CD4-positive, alpha-beta T cell treated with Interleukin-6 for 4 hours (primary cell): ENCODE measurements at regions not wholly inside any gene's neighbourhood (a gene's known extent, or its start where the extent isn't known, plus 50 kb on each side); places are given as distances from the start of the nearest gene placed in this dataset.

Experiments used
- DNase-seq: peaks from one replicate; pipeline ENCODE4 v3.0.0-alpha.2; 2020; ENCODE audit warnings: mixed read lengths

DNA sequence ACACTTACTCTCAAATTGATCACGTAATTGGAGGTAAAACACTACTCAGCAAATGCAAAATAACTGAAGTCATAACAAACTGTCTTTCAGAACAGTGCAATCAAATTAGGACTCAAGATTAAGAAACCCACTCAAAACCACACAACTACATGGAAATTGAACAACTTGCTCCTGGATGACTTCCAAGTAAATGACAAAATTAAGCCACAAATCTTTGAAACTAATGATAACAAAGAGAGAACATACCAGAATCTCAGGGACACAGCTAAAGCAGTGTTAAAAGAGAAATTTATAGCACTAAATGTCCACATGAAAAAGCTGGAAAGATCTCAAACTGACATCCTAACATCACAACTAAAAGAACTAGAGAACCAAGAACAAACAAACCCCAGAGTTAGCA is 540.5 kb upstream of the CDH18 start:
- no peak for DNase-seq

DNA sequence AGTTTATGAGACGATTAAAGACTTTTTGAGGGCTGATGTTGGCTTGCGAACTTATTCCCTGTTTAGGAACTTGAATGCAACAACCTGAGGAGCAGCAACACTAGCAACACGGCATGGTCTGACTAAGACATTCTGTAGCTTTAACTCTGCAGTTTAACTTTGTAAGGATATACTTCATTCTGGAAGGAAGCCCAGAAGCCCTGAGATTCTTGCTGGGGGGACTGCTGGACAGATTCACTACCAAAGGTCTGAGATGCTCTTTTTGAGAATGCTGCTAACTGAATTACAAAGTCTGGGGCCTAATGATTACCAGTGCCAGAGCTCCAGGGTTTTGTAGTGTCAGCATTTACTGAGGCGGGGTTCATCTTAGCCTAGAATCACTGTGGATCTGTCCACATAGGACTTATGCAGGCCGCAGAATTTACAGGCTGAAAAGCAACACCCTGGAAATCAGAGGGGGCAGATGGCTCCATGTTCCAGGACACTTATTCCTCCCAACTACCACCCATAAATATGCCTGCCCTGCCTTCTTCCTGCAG is 537.1 kb upstream of the CDH18 start:
- no peak for DNase-seq

DNA sequence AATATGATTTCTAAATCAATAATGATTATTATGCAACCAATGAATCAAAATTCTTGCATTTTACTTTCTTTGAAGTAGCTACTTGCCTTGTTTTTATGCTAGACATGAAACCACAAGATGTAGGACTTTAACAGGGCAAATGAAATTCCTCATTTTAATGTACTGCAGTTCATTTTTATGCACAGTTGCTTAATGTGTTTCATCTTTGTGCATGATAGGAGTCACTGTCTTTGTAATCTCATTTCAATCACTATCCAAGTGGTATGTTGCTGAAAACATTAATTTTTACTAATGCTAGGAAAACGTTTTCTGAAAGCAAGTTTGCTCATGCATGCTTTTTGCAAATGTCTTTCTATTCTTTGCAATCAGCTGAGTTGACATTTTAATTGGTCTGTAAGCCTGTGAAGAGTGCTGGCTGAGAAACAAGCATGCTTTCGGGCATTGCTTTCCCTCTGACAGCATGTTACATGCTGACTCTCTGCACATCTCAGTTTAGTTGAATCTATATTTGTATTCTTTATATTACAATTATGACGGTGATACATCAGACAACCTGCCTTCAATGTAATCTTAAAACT is 535.0 kb upstream of the CDH18 start:
- DNase-seq = no peak

DNA sequence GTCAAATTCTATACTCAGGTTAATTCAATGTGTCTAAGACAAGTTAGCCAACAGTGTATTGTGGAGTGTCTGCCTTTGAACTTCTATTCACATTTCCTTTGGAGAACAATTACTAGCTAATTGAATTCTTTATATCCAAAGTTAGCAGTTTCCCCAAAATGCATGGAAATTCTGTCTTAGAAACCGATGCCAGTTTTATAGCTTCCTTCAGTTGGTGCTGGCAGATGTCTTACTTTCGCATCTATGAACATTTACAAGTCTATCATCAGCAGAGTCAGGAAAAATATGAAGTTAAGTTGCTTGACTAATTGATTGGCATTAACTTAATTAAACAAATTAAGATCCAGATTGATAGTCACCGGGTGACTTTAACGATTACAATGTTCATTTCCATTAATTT is 527.6 kb upstream of the CDH18 start:
- DNase-seq = no peak

DNA sequence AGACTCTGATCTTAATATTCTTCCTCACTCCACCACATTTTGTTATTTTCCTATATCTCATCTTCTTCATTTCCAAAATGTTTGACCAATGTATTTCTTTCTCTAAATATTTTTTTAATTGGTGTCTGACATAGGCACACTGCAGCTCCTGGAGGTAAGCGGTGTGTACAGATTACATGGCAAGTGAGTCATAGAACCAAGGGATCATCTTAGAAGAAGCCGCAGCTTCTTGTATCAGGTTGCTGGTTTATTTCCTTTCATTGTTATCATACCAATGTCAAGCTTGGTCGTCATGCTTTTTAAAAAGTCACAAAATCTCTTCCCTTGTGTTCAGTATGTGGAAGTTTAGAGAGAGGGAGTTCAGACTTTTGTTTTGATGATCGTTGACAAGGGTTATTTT is 526.1 kb upstream of the CDH18 start:
- no peak for DNase-seq

DNA sequence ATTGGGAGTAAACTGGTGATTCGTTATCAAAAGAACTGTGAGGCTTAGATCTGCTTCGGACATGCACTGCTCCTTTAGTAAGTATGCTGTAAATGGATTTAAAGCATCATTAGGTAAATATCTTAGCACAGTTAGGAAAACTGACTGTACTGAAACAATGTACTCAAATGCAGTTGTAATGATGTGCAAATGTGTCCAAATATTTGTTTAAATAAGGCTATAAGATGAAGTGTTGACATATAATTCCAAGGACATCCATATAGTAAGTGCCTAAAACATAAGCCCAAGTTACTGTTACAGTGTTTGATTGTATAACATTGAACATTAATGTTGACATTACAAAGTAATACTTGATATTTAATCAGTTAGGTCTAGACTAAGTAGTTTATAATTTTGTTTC is 512.5 kb upstream of the CDH18 start:
- DNase-seq = no peak

DNA sequence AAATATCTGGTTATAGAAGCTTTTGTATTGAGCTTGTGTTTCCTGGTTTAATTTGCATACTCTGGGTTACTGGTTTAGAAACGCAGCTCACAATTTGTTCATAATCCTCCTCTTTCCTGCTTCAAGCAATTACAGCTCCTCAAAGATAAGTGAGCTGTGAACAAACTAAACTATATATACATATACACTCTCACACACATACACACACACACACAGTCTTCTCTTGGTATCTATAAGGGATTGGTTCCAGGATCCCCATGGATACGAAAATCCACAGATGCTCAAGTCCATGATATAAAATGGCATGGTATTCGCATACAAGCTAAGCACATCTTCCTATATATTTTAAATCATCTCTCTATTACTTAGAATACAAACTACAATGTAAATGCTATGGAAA is 510.9 kb upstream of the CDH18 start:
- no peak for DNase-seq

DNA sequence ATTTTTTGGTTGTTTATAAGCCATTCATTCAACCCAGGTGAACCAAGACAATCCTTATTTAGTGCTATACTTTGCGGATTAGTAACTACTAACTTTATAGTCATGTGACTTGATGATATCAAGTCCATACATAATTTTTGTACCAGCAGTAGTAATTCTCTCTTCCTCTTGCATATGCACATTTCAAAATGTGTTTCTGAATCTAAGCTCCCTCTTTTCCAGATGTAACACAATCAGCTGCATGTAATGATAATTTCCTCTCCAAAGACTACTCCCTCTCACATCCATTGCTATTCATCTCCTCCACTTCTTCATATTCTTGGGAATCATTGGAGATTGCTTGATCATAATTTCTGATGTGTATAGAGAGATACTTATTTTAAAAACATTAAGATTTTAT is 510.1 kb upstream of the CDH18 start:
- DNase-seq = no peak

DNA sequence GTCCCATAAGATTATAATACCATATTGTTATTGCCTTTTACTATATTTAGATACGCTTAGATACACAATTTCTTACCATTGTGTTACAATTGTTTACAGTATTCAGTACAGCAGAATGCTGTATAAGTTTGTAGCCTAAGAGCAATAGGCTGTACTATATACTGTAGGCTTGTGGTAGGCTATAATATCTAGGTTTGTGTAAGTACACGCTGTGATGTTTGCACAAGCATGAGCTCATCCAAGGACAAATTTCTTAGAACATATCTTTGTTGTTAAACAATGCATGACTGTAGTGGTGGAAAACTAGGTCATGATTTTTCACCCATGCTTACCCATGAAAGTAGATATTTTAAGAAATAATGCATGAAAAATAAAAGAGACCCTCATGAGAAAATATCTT is 509.4 kb upstream of the CDH18 start:
- DNase-seq = no peak

DNA sequence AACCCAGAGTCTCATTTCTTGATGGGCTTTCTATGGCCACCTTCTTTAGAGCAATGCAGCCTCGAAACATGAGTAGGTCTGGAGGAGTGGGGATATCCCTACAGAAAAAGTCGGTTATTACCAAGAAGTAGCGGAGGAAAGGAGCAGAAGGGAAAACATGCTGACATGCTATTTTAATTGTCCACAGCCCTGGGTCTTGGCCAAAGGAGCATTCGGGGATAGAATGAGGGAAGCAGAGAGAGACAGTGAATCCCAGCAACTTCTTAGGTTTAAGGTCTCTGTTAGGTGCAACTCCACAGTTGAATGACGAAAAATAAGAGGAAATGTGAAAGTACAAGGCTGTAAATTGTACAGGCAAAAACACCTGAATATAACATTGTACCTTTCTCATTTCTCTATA is 506.7 kb upstream of the CDH18 start:
- DNase-seq = no peak

DNA sequence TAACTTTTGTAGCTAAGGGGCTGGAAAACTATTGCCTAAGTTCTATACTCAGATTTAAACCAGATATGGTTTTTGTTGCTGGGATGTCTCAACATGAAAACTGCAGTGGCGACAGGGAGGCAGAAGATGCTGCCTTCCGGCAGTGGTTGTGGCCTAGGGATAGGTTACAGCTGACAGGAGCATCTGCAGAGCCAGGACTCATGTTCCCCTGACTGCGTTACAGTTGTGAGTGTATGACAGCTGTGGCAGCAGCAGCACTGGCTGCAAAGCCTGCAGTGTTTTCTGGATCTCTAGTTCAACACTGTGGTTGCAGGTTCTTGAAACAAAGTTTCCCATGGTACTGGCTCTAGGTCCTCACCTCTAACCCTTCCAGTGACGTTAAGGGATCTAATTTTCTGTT is 498.8 kb upstream of the CDH18 start:
- DNase-seq = no peak

DNA sequence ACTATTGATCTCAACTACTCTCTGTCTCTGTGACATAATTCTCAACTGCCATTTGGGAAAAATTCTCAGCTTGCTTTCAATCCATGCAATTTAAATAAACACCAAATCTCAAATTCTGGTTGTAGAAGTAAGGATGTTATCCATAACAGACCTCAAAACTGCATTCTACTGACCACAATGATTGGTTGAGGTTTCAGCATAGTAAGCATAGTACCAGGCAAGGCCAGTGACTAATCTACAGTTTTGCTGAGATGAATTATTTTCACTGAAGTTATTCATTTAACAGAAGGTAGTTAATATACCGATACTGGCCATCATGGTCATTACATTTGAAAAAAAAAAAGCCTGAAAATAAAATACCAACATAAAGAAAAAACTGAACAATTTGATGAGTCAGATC is 488.0 kb upstream of the CDH18 start:
- no peak for DNase-seq

DNA sequence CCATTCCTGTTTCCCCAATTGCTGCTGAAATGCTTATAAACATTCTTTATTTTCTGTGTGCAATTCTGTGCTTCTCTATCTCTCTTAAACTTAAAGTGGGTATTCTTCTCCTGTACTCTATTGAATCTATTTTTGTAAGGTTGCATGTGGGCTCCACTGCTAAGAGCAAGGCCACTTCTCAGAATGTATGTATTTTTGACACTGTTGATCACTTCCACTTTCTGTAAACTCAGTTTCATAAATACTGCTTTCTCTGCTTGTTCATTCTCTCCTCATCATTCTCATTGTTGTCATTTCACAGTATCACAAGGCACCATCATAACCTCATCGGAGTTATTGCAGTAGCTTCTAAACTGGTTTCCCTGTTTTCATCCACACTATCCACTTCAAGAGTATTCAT is 483.0 kb upstream of the CDH18 start:
- no peak for DNase-seq

DNA sequence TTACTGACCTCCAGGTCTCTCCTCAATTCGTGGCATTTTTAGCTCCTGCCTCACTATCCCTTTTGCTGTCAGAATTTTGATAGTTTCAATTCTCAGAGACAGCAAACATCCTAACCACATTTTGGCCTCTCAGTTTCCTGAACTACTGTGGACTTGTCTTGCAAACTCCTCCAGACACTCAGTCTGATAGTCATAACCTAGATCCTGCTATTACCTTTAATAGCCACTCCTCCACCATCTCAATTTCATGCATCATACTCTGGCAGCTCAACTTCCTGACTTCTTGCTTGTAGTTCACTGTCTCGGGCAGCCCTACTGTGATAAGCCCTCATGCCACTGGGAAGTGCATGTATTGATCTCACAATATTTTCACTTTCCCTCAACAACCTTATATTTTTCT is 481.8 kb upstream of the CDH18 start:
- no peak for DNase-seq

DNA sequence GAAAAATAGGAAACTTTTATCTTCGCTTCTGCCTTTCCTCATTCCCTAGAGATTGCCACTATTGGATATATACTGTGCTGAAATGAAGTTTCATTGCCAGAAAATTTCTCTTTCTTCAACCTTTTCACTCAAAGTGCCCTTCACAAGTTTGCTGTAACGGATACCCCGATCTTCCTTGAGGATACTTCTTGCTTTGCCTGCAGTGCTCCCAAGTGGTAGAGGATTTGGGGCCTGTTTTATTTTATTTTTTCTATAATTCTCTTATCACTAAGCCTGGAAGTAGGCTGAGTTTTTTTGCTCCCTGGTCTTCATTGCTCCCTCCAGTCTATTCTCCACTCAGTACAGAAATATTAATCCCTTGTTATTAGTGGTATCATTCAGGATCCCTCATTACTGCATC is 481.4 kb upstream of the CDH18 start:
- DNase-seq = no peak

DNA sequence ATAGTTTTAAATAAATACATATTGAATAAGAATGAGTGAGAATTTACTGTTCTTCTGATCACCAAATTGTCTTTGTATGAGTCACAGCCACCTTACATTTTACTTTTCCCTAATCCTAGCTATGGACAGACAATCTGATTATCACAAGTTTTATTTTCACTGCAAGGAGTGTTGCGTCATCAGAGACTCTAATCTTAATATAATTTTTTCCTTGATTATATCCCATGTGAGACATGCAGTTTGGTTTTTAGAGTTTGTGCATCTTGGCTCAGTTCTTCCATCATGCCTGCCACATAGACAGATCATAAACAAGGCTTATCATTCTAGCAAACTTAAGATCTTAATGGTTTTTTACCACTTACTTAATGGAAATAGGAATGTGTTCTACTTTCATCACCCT is 478.5 kb upstream of the CDH18 start:
- no peak for DNase-seq

DNA sequence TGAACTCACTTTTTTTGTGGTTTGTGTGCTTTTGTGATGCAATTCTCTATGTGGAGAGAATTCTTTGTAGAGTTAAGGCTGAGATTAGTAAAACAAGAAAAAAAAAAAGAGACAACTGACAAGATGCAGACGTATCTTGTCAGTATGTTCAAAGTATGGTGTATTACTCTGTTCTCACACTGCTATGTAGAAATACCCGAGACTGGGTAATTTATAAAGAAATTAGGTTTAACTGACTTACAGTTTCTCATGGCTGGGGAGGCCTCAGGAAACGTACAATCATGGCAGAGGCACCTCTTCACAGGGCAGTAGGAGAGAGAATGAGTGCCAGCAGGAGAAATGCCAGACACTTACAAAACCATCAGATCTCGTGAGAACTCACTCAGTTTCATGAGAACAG is 475.2 kb upstream of the CDH18 start:
- no peak for DNase-seq

DNA sequence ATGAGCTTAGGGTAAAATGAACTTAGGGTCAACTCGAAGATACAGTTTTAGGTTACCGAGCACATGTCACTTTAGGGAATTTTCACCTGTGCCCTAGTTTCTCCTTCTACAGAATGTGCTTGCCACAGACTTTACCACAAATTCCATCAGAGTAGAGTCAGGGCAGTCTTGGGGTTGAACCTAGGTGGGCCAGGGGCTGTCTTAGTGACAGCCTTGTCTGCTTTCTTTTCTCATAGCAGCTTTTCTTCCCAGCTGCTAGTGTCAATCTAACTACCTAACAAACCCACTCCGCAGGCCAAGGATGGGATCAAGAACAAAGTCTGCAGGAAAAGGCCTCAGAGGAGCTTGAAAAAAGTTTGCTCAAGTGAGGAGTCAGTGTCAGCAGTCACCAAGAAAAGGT is 458.1 kb upstream of the CDH18 start:
- DNase-seq = no peak

DNA sequence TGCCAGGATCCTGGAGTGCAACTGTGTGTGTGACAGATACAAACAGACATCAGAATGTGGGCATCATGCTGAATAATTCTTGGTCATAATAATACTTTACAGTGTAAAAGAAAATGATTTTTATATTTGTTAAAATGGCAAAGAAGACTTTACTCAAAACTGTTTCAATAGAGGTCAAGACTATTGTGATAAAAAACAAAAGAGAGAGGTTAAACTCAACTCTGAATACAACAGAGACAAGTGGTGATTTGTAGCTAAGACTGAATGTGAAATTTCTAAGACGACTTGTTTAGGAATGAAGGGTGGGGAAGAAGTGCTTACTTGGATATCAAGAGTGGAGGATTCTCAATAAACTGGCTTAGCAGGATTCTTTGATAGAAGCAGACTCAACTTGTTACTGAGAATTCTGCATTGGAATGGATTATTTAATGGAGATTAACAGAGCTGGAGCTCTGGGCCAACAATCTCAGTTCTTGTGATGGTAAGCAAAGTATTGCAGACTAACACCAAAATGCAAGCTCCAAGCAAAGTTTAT is 457.4 kb upstream of the CDH18 start:
- DNase-seq = no peak

DNA sequence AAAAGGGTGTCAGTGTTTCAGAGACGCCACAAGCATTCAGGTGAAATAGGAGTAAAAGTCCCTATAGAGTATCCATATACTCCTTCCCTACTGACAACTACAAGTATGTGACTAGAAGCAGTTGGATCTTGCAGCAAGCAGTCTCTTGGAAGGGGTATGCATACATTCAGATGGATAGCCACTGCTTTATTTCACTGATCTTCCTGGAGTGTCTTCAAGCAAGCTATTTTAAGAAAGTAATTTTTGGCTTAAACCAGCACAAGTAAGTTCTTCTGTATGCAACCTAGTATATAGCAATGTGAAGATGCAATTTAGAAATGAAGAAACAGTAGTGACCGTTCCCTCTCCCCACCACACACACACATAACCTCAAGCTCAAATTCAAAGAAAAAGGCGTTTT is 446.8 kb upstream of the CDH18 start:
- no peak for DNase-seq

DNA sequence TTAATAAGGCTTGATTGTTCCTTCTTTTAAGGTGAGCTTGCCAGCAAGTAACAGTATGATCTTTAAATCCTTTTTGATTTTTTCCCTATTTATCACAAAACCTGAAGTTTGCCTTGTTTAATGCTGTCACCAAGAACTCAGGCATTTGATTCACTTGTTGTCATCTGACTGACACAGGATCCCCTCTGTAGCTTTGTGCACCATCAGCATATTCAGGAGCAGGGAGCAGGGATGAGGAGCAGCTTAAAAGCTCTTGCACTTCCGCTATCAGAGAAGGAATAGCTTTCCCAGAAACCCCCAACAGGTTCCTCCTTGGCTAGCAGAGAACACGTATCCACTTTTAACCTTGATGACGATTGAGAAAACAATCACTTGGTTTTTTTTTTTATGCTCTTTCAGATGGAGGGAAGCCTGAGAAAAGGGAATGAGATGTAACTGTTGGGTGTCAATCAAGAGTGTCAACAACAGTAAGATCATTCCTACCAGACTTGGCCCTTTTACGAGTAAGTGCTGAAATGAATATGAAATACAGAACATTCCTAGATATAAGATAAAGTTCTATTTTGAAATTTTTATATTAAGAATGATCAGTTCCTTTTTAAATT is 433.1 kb upstream of the CDH18 start:
- DNase-seq = no peak
